ENCODE measurements at regions not wholly inside any gene's neighbourhood (a gene's known extent, or its start where the extent isn't known, plus 50 kb on each side); places are given as distances from the start of the nearest gene placed in this dataset.
A peak's percentile ranks its signal among the peaks of the same experiment; 100 is the strongest.

- no peak for DNase-seq (ENCODE audit: low read depth in 2 of 2)
Observed at GRCh38 chr3:189500798-189501495, 130.2 kb upstream of the TP63 start.

GRCh38 chr3:189502256-189502655 is 128.9 kb upstream of the TP63 start:
- no peak for DNase-seq (ENCODE audit: low read depth in 2 of 2)

- no peak for DNase-seq (ENCODE audit: low read depth in 2 of 2)
Observed at GRCh38 chr3:189502676-189503257, 128.4 kb upstream of the TP63 start.

- no peak for DNase-seq (ENCODE audit: low read depth in 2 of 2)
Observed at GRCh38 chr3:189507856-189508255, 123.3 kb upstream of the TP63 start.

- DNase-seq (ENCODE audit: low read depth in 2 of 2): no peak
Observed at GRCh38 chr3:189508784-189509501, 122.2 kb upstream of the TP63 start.

- DNase-seq (ENCODE audit: low read depth in 2 of 2): no peak
Observed at GRCh38 chr3:189512039-189512438, 119.2 kb upstream of the TP63 start.

- no peak for DNase-seq (ENCODE audit: low read depth in 2 of 2)
Observed at GRCh38 chr3:189512821-189513220, 118.4 kb upstream of the TP63 start.

GRCh38 chr3:189513281-189514117 is 117.7 kb upstream of the TP63 start:
- DNase-seq (ENCODE audit: low read depth in 2 of 2): no peak

GRCh38 chr3:189516039-189516438 is 115.2 kb upstream of the TP63 start:
- no peak for DNase-seq (ENCODE audit: low read depth in 2 of 2)

GRCh38 chr3:189517981-189518380 is 113.2 kb upstream of the TP63 start:
- no peak for DNase-seq (ENCODE audit: low read depth in 2 of 2)

GRCh38 chr3:189519458-189519857 is 111.7 kb upstream of the TP63 start:
- DNase-seq (ENCODE audit: low read depth in 2 of 2): no peak

- no peak for DNase-seq (ENCODE audit: low read depth in 2 of 2)
Observed at GRCh38 chr3:189529468-189529867, 101.7 kb upstream of the TP63 start.

- no peak for DNase-seq (ENCODE audit: low read depth in 2 of 2)
Observed at GRCh38 chr3:189529889-189530471, 101.2 kb upstream of the TP63 start.

GRCh38 chr3:189530822-189531221 is 100.4 kb upstream of the TP63 start:
- DNase-seq (ENCODE audit: low read depth in 2 of 2): peak in 1 of 2 donors; percentile 2

GRCh38 chr3:189531271-189531670 is 99.9 kb upstream of the TP63 start:
- DNase-seq (ENCODE audit: low read depth in 2 of 2): no peak

- DNase-seq (ENCODE audit: low read depth in 2 of 2): no peak
Observed at GRCh38 chr3:189534531-189534930, 96.7 kb upstream of the TP63 start.

- DNase-seq (ENCODE audit: low read depth in 2 of 2): no peak
Observed at GRCh38 chr3:189537135-189537534, 94.1 kb upstream of the TP63 start.

GRCh38 chr3:189547448-189547847 is 83.7 kb upstream of the TP63 start:
- DNase-seq (ENCODE audit: low read depth in 2 of 2): no peak

- no peak for DNase-seq (ENCODE audit: low read depth in 2 of 2)
Observed at GRCh38 chr3:189548053-189548452, 83.1 kb upstream of the TP63 start.

- DNase-seq (ENCODE audit: low read depth in 2 of 2): no peak
Observed at GRCh38 chr3:189551007-189551406, 80.2 kb upstream of the TP63 start.

- no peak for DNase-seq (ENCODE audit: low read depth in 2 of 2)
Observed at GRCh38 chr3:189554868-189555557, 76.2 kb upstream of the TP63 start.

Measured in stimulated activated CD8-positive, alpha-beta memory T cell treated with anti-CD3 and anti-CD28 coated beads, Interleukin-2, amount 100 ng/mL, for 48 hours (primary cell).